ENCODE measurements at regions not wholly inside any gene's neighbourhood (a gene's known extent, or its start where the extent isn't known, plus 50 kb on each side); places are given as distances from the start of the nearest gene placed in this dataset.
"Not testable (repeated sequence)": the region's sequence is repeated elsewhere in the genome, so short reads cannot be mapped to it uniquely, and the experiment has no call there.

DNA sequence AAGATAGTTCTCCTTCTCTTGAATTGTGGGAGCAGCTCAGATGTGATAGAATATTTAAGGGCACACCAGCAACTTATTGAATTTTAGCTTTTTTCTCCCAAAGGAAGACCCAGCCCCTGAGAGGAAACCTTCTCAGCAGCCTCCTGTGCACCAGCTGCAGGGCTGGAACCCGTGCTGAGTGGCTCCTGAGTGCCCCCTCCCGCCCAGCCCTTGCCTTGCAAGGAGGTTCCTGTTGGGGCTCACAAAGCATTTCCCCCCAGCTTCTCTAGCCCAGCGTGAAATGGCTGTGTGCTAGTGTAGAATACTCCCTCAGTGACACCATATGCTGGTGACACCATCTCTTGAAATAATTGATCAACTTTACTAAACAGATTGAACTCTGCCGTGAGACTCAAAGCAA is 1180.1 kb downstream of the TMEM121 start:
- not testable (repeated sequence) for H3K9me3 ChIP-seq (ENCODE audit: control insufficient read depth in 2 of 2, low read length in 2 of 2); H3K36me3 ChIP-seq (ENCODE audit: control insufficient read depth in 2 of 2, insufficient read depth in 2 of 2, low read length in 2 of 2); H3K4me1 ChIP-seq (ENCODE audit: control insufficient read depth in 2 of 2, insufficient read depth in 2 of 2, low read length in 2 of 2); H3K4me3 ChIP-seq (ENCODE audit: low read length in 2 of 2); H3K27ac ChIP-seq (ENCODE audit: low read depth in 2 of 2, low read length in 2 of 2); H3K9ac ChIP-seq (ENCODE audit: low read depth in 1 of 2, low read length in 2 of 2); H3K27me3 ChIP-seq (ENCODE audit: control insufficient read depth in 2 of 2, insufficient read depth in 2 of 2, low read length in 2 of 2)

DNA sequence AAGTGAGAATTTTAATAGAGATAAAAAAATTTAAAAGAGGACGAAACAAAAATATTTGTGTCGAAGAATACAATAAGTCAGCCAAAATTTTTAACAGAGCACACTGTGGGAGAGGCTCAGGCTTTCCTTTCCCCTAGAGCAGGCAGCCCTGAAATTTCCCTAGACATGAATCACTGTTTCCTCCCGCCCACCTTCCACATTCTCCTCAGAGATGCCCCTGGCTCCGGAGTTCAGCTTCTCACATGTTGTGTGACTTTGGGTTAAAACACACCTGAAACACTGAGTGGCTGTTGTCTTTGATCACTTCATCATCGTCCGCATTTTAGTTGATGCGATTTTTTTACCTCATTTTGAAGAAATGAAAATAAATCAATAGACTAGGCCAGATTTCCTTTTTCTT is 1183.8 kb downstream of the TMEM121 start:
- H3K27ac ChIP-seq (ENCODE audit: low read depth in 2 of 2, low read length in 2 of 2); H3K4me1 ChIP-seq (ENCODE audit: control insufficient read depth in 2 of 2, insufficient read depth in 2 of 2, low read length in 2 of 2); H3K27me3 ChIP-seq (ENCODE audit: control insufficient read depth in 2 of 2, insufficient read depth in 2 of 2, low read length in 2 of 2); H3K36me3 ChIP-seq (ENCODE audit: control insufficient read depth in 2 of 2, insufficient read depth in 2 of 2, low read length in 2 of 2); H3K9me3 ChIP-seq (ENCODE audit: control insufficient read depth in 2 of 2, low read length in 2 of 2); H3K9ac ChIP-seq (ENCODE audit: low read depth in 1 of 2, low read length in 2 of 2); H3K4me3 ChIP-seq (ENCODE audit: low read length in 2 of 2): not testable (repeated sequence)

DNA sequence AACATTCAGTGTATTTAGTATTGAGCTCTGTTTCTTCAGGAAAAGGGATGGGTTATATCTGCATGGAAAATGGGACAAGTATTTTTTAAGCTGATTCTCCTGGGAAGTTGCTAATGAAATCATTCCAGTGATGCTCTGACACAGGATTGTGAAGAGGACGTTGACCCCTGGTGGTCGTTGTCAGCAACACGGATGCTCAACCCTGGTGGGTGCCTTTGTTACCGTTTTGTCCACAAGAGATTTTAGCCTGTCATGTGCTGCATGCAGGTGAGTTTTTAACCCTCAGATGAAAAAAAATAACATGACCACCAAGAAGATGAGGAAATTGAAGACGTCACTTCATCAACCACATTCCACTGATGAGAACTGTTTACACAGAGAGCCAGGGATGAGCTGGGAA is 1186.1 kb downstream of the TMEM121 start:
- H3K36me3 ChIP-seq (ENCODE audit: control insufficient read depth in 2 of 2, insufficient read depth in 2 of 2, low read length in 2 of 2): not testable (repeated sequence)

DNA sequence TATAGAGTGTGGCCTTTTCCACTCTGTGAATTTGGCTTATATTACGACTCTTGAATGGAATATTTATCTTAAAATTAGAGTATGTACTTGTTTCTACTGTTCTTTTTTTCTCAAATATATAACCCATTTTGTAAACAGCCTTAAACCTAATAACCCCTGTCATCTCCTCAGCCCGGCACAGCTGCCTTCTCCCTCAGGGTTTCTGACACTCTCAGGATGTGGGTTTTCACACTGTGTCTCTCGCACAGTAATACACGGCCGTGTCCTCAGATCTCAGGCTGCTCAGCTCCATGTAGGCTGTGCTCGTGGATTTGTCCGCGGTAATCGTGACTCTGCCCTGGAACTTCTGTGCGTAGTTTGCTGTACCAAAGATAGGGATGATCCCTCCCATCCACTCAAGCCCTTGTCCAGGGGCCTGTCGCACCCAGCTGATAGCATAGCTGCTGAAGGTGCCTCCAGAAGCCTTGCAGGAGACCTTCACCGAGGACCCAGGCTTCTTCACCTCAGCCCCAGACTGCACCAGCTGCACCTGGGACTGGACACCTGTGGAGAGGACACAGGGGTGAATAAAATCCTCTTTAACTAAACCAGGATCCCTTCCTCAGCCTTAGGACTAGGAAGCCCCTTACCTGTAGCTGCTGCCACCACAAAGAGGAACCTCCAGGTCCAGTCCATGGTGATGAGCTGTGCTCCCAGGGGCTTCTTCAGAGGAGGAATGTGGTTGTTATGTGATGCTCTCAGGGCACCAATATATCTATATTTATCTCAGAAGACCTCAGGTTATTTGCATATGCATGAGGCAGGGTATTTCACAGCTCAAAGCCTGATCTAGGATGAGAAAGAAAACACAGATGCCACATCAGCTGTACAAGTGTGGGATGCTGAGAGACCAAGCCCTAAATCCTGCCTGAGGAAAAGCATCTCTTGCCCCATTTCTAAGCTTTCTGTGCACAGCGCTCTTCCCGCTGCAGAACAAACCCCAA is 1188.4 kb downstream of the TMEM121 start:
- H3K4me3 ChIP-seq (ENCODE audit: low read length in 2 of 2); H3K27me3 ChIP-seq (ENCODE audit: control insufficient read depth in 2 of 2, insufficient read depth in 2 of 2, low read length in 2 of 2); H3K4me1 ChIP-seq (ENCODE audit: control insufficient read depth in 2 of 2, insufficient read depth in 2 of 2, low read length in 2 of 2); H3K9ac ChIP-seq (ENCODE audit: low read depth in 1 of 2, low read length in 2 of 2); H3K27ac ChIP-seq (ENCODE audit: low read depth in 2 of 2, low read length in 2 of 2); H3K36me3 ChIP-seq (ENCODE audit: control insufficient read depth in 2 of 2, insufficient read depth in 2 of 2, low read length in 2 of 2); H3K9me3 ChIP-seq (ENCODE audit: control insufficient read depth in 2 of 2, low read length in 2 of 2): not testable (repeated sequence)

More for the DNA sequence above, 1186.1 kb downstream of the TMEM121 start:
- H3K27ac ChIP-seq (ENCODE audit: low read depth in 2 of 2, low read length in 2 of 2); H3K27me3 ChIP-seq (ENCODE audit: control insufficient read depth in 2 of 2, insufficient read depth in 2 of 2, low read length in 2 of 2); H3K4me1 ChIP-seq (ENCODE audit: control insufficient read depth in 2 of 2, insufficient read depth in 2 of 2, low read length in 2 of 2); H3K9ac ChIP-seq (ENCODE audit: low read depth in 1 of 2, low read length in 2 of 2); H3K4me3 ChIP-seq (ENCODE audit: low read length in 2 of 2); H3K9me3 ChIP-seq (ENCODE audit: control insufficient read depth in 2 of 2, low read length in 2 of 2): not testable (repeated sequence)

DNA sequence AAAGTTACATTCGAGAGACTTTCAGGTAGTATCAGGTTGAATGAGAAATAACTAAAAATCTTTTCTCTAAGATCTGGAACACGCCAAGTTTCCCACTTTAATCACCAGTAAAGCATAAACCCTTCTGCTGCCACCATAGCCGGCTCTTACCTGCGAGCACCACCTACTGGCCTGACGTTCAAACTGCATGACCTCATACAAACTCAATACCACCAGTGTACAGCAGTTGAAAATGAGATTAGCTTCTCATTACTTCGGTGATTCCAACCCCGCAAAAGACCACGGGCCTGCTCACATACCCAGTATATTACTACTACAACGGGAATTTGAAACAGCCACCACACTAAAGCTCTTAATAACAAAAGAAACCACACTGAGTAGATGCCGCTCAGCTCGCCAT is 1191.2 kb downstream of the TMEM121 start:
- H3K9ac ChIP-seq (ENCODE audit: low read depth in 1 of 2, low read length in 2 of 2); H3K4me3 ChIP-seq (ENCODE audit: low read length in 2 of 2); H3K36me3 ChIP-seq (ENCODE audit: control insufficient read depth in 2 of 2, insufficient read depth in 2 of 2, low read length in 2 of 2); H3K27ac ChIP-seq (ENCODE audit: low read depth in 2 of 2, low read length in 2 of 2); H3K27me3 ChIP-seq (ENCODE audit: control insufficient read depth in 2 of 2, insufficient read depth in 2 of 2, low read length in 2 of 2); H3K9me3 ChIP-seq (ENCODE audit: control insufficient read depth in 2 of 2, low read length in 2 of 2); H3K4me1 ChIP-seq (ENCODE audit: control insufficient read depth in 2 of 2, insufficient read depth in 2 of 2, low read length in 2 of 2): not testable (repeated sequence)

DNA sequence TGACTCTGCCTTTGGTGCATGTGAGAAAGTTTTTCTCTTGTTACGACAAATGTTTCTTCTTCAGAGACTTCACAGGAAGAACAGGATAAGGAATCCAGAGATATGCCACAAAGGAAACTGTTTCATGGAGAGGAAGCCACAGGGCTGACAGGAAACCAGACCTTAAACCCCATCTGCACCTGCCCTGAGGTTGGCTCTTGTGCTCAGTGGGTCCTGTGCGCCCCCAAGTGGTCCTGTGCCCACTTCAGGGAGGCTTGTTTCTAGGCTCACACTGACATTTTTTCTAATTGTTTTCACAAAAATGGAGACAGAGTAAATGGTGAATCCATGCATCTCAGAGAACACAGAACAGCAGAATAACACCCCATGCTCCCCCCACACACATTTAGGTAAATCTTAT is 1193.5 kb downstream of the TMEM121 start:
- H3K9me3 ChIP-seq (ENCODE audit: control insufficient read depth in 2 of 2, low read length in 2 of 2); H3K9ac ChIP-seq (ENCODE audit: low read depth in 1 of 2, low read length in 2 of 2); H3K36me3 ChIP-seq (ENCODE audit: control insufficient read depth in 2 of 2, insufficient read depth in 2 of 2, low read length in 2 of 2); H3K4me3 ChIP-seq (ENCODE audit: low read length in 2 of 2); H3K4me1 ChIP-seq (ENCODE audit: control insufficient read depth in 2 of 2, insufficient read depth in 2 of 2, low read length in 2 of 2); H3K27ac ChIP-seq (ENCODE audit: low read depth in 2 of 2, low read length in 2 of 2); H3K27me3 ChIP-seq (ENCODE audit: control insufficient read depth in 2 of 2, insufficient read depth in 2 of 2, low read length in 2 of 2): not testable (repeated sequence)

DNA sequence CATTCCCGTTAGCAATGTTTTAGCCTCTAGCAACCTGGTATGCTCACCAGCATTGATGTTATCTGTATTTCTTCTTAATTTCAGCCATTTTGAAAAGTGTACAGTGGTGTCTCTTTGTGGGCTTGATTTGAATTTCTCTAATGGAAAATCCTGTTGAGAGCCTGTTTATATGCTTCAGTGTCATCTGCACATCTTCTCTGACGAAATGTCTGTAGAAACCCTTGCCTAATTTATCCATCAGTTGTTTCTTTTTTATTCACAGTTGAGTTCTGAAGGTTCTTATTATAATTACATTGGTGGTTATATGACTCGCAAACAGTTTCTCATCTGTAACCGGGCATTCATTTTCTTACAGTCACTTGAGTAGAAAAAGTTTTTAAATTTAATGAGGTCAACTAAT is 1195.5 kb downstream of the TMEM121 start:
- not testable (repeated sequence) for H3K27ac ChIP-seq (ENCODE audit: low read depth in 2 of 2, low read length in 2 of 2); H3K4me1 ChIP-seq (ENCODE audit: control insufficient read depth in 2 of 2, insufficient read depth in 2 of 2, low read length in 2 of 2); H3K9me3 ChIP-seq (ENCODE audit: control insufficient read depth in 2 of 2, low read length in 2 of 2); H3K4me3 ChIP-seq (ENCODE audit: low read length in 2 of 2); H3K36me3 ChIP-seq (ENCODE audit: control insufficient read depth in 2 of 2, insufficient read depth in 2 of 2, low read length in 2 of 2); H3K9ac ChIP-seq (ENCODE audit: low read depth in 1 of 2, low read length in 2 of 2); H3K27me3 ChIP-seq (ENCODE audit: control insufficient read depth in 2 of 2, insufficient read depth in 2 of 2, low read length in 2 of 2)

DNA sequence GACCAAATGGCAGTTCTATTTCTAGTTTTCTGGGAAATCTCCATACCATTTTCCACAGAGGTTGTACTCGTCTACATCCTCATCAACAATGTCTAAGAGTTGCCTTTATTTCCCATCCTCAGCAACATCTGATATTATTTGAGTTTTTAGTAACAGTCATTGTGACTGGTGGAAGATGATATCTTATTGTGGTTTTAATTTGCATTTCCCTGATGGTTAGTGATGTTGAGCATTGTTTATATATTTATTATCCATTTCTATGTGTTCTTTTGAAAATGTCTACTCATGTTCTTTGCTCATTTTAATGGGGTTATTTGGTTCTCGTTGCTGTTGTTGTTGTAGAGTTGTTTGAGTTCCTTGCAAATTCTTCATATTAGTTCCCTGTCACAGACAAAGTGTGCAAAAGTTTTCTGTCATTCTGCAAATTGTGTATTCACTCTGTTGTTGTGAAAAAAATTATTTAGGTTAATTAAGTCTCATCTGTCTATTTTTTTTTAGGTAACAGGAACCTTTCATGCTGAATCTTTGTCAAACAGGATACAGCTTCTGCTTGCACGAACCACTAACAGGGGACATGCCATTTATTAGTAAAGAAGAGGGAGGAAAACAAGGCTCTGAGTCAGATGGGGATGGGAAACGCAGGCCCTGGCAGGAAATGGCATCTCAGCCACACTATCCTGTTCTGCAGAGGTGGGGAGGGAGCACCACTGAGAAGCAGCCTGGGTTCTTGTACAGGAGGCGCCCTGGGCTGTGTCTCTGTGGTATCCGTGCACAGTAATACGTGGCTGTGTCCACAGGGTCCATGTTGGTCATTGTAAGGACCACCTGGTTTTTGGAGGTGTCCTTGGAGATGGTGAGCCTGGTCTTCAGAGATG is 1196.7 kb downstream of the TMEM121 start:
- H3K27me3 ChIP-seq (ENCODE audit: control insufficient read depth in 2 of 2, insufficient read depth in 2 of 2, low read length in 2 of 2); H3K9me3 ChIP-seq (ENCODE audit: control insufficient read depth in 2 of 2, low read length in 2 of 2); H3K4me1 ChIP-seq (ENCODE audit: control insufficient read depth in 2 of 2, insufficient read depth in 2 of 2, low read length in 2 of 2); H3K9ac ChIP-seq (ENCODE audit: low read depth in 1 of 2, low read length in 2 of 2); H3K27ac ChIP-seq (ENCODE audit: low read depth in 2 of 2, low read length in 2 of 2); H3K36me3 ChIP-seq (ENCODE audit: control insufficient read depth in 2 of 2, insufficient read depth in 2 of 2, low read length in 2 of 2); H3K4me3 ChIP-seq (ENCODE audit: low read length in 2 of 2): not testable (repeated sequence)

DNA sequence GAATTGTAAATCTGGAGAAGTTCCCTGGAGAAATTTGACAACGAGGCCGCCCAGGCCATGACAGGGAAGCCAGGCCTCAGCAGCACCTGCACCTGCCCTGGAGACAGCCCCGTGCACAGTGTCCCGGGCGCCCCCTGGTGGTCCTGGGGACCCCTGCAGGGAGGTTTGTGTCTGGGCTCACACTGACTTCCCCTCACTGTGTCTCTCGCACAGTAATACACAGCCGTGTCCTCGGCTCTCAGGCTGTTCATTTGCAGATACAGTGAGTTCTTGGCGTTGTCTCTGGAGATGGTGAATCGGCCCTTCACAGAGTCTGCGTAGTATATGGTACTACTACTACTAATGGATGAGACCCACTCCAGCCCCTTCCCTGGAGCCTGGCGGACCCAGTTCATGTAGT is 1201.6 kb downstream of the TMEM121 start:
- not testable (repeated sequence) for H3K9me3 ChIP-seq (ENCODE audit: control insufficient read depth in 2 of 2, low read length in 2 of 2); H3K36me3 ChIP-seq (ENCODE audit: control insufficient read depth in 2 of 2, insufficient read depth in 2 of 2, low read length in 2 of 2); H3K27ac ChIP-seq (ENCODE audit: low read depth in 2 of 2, low read length in 2 of 2); H3K4me3 ChIP-seq (ENCODE audit: low read length in 2 of 2); H3K4me1 ChIP-seq (ENCODE audit: control insufficient read depth in 2 of 2, insufficient read depth in 2 of 2, low read length in 2 of 2); H3K9ac ChIP-seq (ENCODE audit: low read depth in 1 of 2, low read length in 2 of 2); H3K27me3 ChIP-seq (ENCODE audit: control insufficient read depth in 2 of 2, insufficient read depth in 2 of 2, low read length in 2 of 2)

DNA sequence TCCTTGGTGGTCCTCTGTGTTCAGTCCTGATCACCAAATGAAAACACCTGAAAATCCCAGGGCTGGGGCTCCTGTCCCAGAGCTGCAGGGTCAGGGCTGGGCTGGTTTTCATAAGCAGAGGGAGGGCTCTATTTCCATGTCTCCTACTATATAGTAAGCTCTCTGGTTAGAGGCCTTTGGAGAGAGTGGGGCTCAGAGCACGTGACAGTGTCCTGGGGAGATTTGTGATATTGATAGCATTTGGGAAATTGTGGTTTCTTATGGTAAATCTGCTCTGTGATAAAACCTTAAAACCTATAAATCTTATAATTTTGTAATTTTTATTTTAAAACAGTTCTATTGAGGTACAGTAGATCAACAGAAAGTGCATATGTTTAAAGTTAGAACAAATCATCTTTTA is 1202.2 kb downstream of the TMEM121 start:
- Histone ChIP-seq H3K27ac (ENCODE audit: low read depth in 2 of 2, low read length in 2 of 2) (no peak overlapping the region), H3K9ac (ENCODE audit: low read depth in 1 of 2, low read length in 2 of 2) (no peak overlapping the region), H3K36me3 (ENCODE audit: control insufficient read depth in 2 of 2, insufficient read depth in 2 of 2, low read length in 2 of 2) (no peaks in the 10 kb centered on the region), H3K4me3 (ENCODE audit: low read length in 2 of 2) (no peak overlapping the region), H3K27me3 (ENCODE audit: control insufficient read depth in 2 of 2, insufficient read depth in 2 of 2, low read length in 2 of 2) (no peaks in the 10 kb centered on the region), H3K4me1 (ENCODE audit: control insufficient read depth in 2 of 2, insufficient read depth in 2 of 2, low read length in 2 of 2) (no peaks in the 10 kb centered on the region), H3K9me3 (ENCODE audit: control insufficient read depth in 2 of 2, low read length in 2 of 2) (no peaks in the 10 kb centered on the region)
